Body of pancreas (tissue), 4 donors: ENCODE measurements at regions not wholly inside any gene's neighbourhood (a gene's known extent, or its start where the extent isn't known, plus 50 kb on each side); places are given as distances from the start of the nearest gene placed in this dataset.
"Not testable (repeated sequence)": the region's sequence is repeated elsewhere in the genome, so short reads cannot be mapped to it uniquely, and the experiment has no call there.

Experiments
- POLR2A ChIP-seq, 3 donors: fragments of 450-650 bp; IDR thresholded peaks; one replicate each; pipeline ENCODE4 v1.6.1; 2016; ENCODE audit warnings: antibody characterized with exemption in 3 of 3, mild to moderate bottlenecking in 2 of 3
- TF ChIP-seq, protein P1 (sequence below), 7 experiments: fragments of 450-650 bp in 4 of 7; fragments of 200-600 bp in 3 of 7; sonication (generic) in 3 of 7; IDR thresholded peaks; one replicate each; pipeline ENCODE4 v1.5.1; 2016 to 2019; ENCODE audit warnings: antibody characterized with exemption in 7 of 7

DNA sequence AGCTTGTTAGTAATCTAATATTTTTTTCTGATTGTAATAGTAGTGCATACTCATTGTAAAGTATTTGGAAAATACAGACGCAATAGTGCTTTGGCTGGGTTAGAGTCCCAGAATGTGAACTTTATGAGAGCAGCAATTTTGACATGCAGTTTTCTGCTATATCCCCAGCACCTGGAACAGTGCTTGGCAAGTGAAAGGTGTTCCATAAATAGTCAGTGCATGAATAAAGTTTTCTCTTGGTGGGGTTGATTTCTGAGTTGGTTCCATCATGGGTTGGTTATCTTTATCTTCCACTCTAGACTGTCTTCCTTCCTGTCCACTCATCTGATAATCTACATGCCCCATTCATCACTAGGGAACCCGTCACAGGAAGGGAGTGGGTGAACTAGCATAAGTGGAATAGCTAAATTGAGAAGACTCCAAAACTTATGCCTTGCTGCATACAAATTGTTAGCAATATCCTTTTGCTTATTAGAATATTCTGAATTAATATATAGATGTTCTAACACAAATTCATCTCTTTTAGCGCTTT is 69.3 kb upstream of the MINPP1 start:
- TF ChIP-seq POLR2A (IDR thresholded peaks at IDR 0.05): not testable (repeated sequence)
- TF ChIP-seq, protein P1, sequence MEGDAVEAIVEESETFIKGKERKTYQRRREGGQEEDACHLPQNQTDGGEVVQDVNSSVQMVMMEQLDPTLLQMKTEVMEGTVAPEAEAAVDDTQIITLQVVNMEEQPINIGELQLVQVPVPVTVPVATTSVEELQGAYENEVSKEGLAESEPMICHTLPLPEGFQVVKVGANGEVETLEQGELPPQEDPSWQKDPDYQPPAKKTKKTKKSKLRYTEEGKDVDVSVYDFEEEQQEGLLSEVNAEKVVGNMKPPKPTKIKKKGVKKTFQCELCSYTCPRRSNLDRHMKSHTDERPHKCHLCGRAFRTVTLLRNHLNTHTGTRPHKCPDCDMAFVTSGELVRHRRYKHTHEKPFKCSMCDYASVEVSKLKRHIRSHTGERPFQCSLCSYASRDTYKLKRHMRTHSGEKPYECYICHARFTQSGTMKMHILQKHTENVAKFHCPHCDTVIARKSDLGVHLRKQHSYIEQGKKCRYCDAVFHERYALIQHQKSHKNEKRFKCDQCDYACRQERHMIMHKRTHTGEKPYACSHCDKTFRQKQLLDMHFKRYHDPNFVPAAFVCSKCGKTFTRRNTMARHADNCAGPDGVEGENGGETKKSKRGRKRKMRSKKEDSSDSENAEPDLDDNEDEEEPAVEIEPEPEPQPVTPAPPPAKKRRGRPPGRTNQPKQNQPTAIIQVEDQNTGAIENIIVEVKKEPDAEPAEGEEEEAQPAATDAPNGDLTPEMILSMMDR (IDR thresholded peaks at IDR 0.05): not testable (repeated sequence)
